Smooth muscle cell (in vitro differentiated cells): ENCODE measurements at regions not wholly inside any gene's neighbourhood (a gene's known extent, or its start where the extent isn't known, plus 50 kb on each side); places are given as distances from the start of the nearest gene placed in this dataset.
A peak's percentile ranks its signal among the peaks of the same experiment; 100 is the strongest.

Experiments used
- DNase-seq: peaks from one replicate; lab custom pipeline; 2025; ENCODE audit not compliant: unreplicated experiment; lab: John Stamatoyannopoulos, UW
- H2AFZ ChIP-seq: fragments of 200-600 bp; sonication (generic); 2 replicates; pipeline ENCODE4 v1.6.0; 2016; ENCODE audit warnings: antibody characterized with exemption, low read depth, mild to moderate bottlenecking
- H3F3A ChIP-seq: fragments of 200-600 bp; sonication (generic); 2 replicates; pipeline ENCODE4 v1.6.0; 2017; ENCODE audit warnings: antibody characterized with exemption, low read depth
- H3K27ac ChIP-seq: fragments of 200-600 bp; sonication (generic); 2 replicates; pipeline ENCODE4 v1.5.1; 2016; ENCODE audit warnings: low read depth, mild to moderate bottlenecking
- H3K27me3 ChIP-seq: fragments of 200-600 bp; sonication (generic); 2 replicates; pipeline ENCODE4 v1.6.1; 2016; ENCODE audit warnings: low read depth, mild to moderate bottlenecking
- H3K36me3 ChIP-seq: fragments of 200-600 bp; sonication (generic); 2 replicates; pipeline ENCODE4 v1.5.1; 2016; ENCODE audit warnings: low read depth
- H3K4me1 ChIP-seq: fragments of 200-600 bp; sonication (generic); 2 replicates; pipeline ENCODE4 v1.5.1; 2016; ENCODE audit warnings: low read depth
- H3K4me2 ChIP-seq: fragments of 200-600 bp; sonication (generic); 2 replicates; pipeline ENCODE4 v1.6.0; 2016; ENCODE audit warnings: mild to moderate bottlenecking
- H3K4me3 ChIP-seq: fragments of 200-600 bp; sonication (generic); 2 replicates; pipeline ENCODE4 v1.5.1; 2016; ENCODE audit warnings: mild to moderate bottlenecking
- H3K79me2 ChIP-seq: fragments of 200-600 bp; sonication (generic); 2 replicates; pipeline ENCODE4 v1.6.0; 2016; ENCODE audit warnings: low read depth, mild to moderate bottlenecking
- H3K9ac ChIP-seq: fragments of 200-600 bp; sonication (generic); 2 replicates; pipeline ENCODE4 v1.6.0; 2016; ENCODE audit warnings: low read depth
- H3K9me3 ChIP-seq: fragments of 200-600 bp; sonication (generic); replicated peaks from 2 replicates; pipeline ENCODE4 v1.5.1; 2016; ENCODE audit warnings: low read depth
- H4K20me1 ChIP-seq: fragments of 200-600 bp; sonication (generic); 2 replicates; pipeline ENCODE4 v1.6.0; 2016; ENCODE audit warnings: low read depth
- CTCF ChIP-seq: fragments of 200-600 bp; sonication (generic); IDR thresholded peaks from 2 replicates; pipeline ENCODE4 v1.5.1; 2017; ENCODE audit warnings: borderline replicate concordance, mild to moderate bottlenecking, antibody characterized with exemption; ENCODE audit not compliant: insufficient read depth, poor library complexity, severe bottlenecking
- WGBS: methylation state at CpG from one replicate; pipeline ENCODE4 v1.1.7; 2016; ENCODE audit warnings: low lambda C conversion rate; 5-methylcytosine and 5-hydroxymethylcytosine counted together

- H3K79me2 ChIP-seq: no peaks in the 10 kb centered on the region
- H4K20me1 ChIP-seq: no peaks in the 10 kb centered on the region
- no peaks in the 10 kb centered on the region for H3K4me1 ChIP-seq
- H3K9me3 ChIP-seq: no peaks in the 10 kb centered on the region
- no peak for TF ChIP-seq CTCF
- no peak overlapping the region for H3K9ac ChIP-seq
- H3F3A ChIP-seq: no peaks in the 10 kb centered on the region
- no peak for DNase-seq
- 47% methylated on average over 2 of the region's 2 CpGs for WGBS
- H3K36me3 ChIP-seq: no peaks in the 10 kb centered on the region
- H3K27ac ChIP-seq: no peak overlapping the region
- no peak overlapping the region for H2AFZ ChIP-seq
- no peak overlapping the region for H3K4me2 ChIP-seq
- H3K27me3 ChIP-seq: no peaks in the 10 kb centered on the region
- H3K4me3 ChIP-seq: no peak overlapping the region
These were observed 281.6 kb upstream of the E2F7 start for GRCh38 chr12:77347017-77347416.

- 59% methylated on average over 1 of the region's 1 CpG for WGBS
- DNase-seq: no peak
- H3K4me2 ChIP-seq: no peak overlapping the region
- no peaks in the 10 kb centered on the region for H4K20me1 ChIP-seq
- no peaks in the 10 kb centered on the region for H3K27me3 ChIP-seq
- H3K4me3 ChIP-seq: no peak overlapping the region
- no peak overlapping the region for H3K9ac ChIP-seq
- no peak for TF ChIP-seq CTCF
- no peaks in the 10 kb centered on the region for H3K9me3 ChIP-seq
- no peaks in the 10 kb centered on the region for H3K4me1 ChIP-seq
- no peaks in the 10 kb centered on the region for H3K36me3 ChIP-seq
- no peaks in the 10 kb centered on the region for H3K79me2 ChIP-seq
- no peak overlapping the region for H2AFZ ChIP-seq
- no peaks in the 10 kb centered on the region for H3F3A ChIP-seq
- H3K27ac ChIP-seq: no peak overlapping the region
These were observed 280.0 kb upstream of the E2F7 start for GRCh38 chr12:77345336-77345735.

GRCh38 chr12:77344651-77345050, 279.3 kb upstream of the E2F7 start:
- H3K79me2 ChIP-seq: no peaks in the 10 kb centered on the region
- H3F3A ChIP-seq: no peaks in the 10 kb centered on the region
- no peak overlapping the region for H3K9ac ChIP-seq
- H3K4me2 ChIP-seq: no peak overlapping the region
- no peak overlapping the region for H2AFZ ChIP-seq
- no peak overlapping the region for H3K4me3 ChIP-seq
- H3K36me3 ChIP-seq: no peaks in the 10 kb centered on the region
- DNase-seq: no peak
- no peaks in the 10 kb centered on the region for H3K4me1 ChIP-seq
- no peaks in the 10 kb centered on the region for H3K27me3 ChIP-seq
- H4K20me1 ChIP-seq: no peaks in the 10 kb centered on the region
- no peaks in the 10 kb centered on the region for H3K9me3 ChIP-seq
- no peak overlapping the region for H3K27ac ChIP-seq
- 94% methylated on average over 1 of the region's 1 CpG for WGBS
- TF ChIP-seq CTCF: no peak

GRCh38 chr12:77343291-77343690, 277.9 kb upstream of the E2F7 start:
- Histone ChIP-seq H3F3A (no peaks in the 10 kb centered on the region), H3K36me3 (no peaks in the 10 kb centered on the region), H3K27ac (peak overlapping the region; percentile 2), H3K4me2 (no peak overlapping the region), H3K79me2 (no peaks in the 10 kb centered on the region), H2AFZ (no peak overlapping the region), H3K9ac (no peak overlapping the region), H3K4me1 (no peaks in the 10 kb centered on the region), H3K4me3 (no peak overlapping the region), H3K27me3 (no peaks in the 10 kb centered on the region), H4K20me1 (no peaks in the 10 kb centered on the region), H3K9me3 (no peaks in the 10 kb centered on the region)
- WGBS: 86% methylated on average over 1 of the region's 1 CpG
- no peak for TF ChIP-seq CTCF
- no peak for DNase-seq
